Neural cell (in vitro differentiated cells): ENCODE measurements at regions not wholly inside any gene's neighbourhood (a gene's known extent, or its start where the extent isn't known, plus 50 kb on each side); places are given as distances from the start of the nearest gene placed in this dataset.

Experiments
- H2AFZ ChIP-seq: fragments of 200-600, 300-800 bp; sonication (generic), shearing (Covaris generic); 2 replicates; pipeline ENCODE4 v1.6.0; 2014; ENCODE audit warnings: low read depth, mild to moderate bottlenecking, antibody characterized with exemption, low read length, moderate library complexity
- H3F3A ChIP-seq: fragments of 200-600 bp; shearing (Covaris generic); 2 replicates; pipeline ENCODE4 v1.6.1; 2016; ENCODE audit warnings: mild to moderate bottlenecking, moderate library complexity, mixed read lengths, antibody characterized with exemption, low read length; ENCODE audit not compliant: insufficient read depth, poor library complexity, severe bottlenecking
- H3K27ac ChIP-seq: fragments of 200-600, 300-800 bp; sonication (generic), shearing (Covaris generic); 2 replicates; pipeline ENCODE4 v1.5.1; 2014; ENCODE audit warnings: mild to moderate bottlenecking, low read length, moderate library complexity
- H3K27me3 ChIP-seq: fragments of 300-800, 200-600 bp; sonication (generic), shearing (Covaris generic); 2 replicates; pipeline ENCODE4 v1.6.0; 2014; ENCODE audit warnings: mild to moderate bottlenecking, low read depth, low read length, moderate library complexity; ENCODE audit not compliant: insufficient read depth
- H3K36me3 ChIP-seq: fragments of 300-800, 200-600 bp; sonication (generic), shearing (Covaris generic); 2 replicates; pipeline ENCODE4 v1.5.1; 2014; ENCODE audit warnings: mild to moderate bottlenecking, antibody characterized with exemption, low read length, moderate library complexity; ENCODE audit not compliant: insufficient read depth
- H3K4me2 ChIP-seq: fragments of 300-800, 200-600 bp; sonication (generic), shearing (Covaris generic); 2 replicates; pipeline ENCODE4 v1.6.0; 2014; ENCODE audit warnings: mild to moderate bottlenecking, low read length
- H3K4me3 ChIP-seq: fragments of 300-800, 200-600 bp; sonication (generic), shearing (Covaris generic); 2 replicates; pipeline ENCODE4 v1.5.1; 2014; ENCODE audit warnings: mild to moderate bottlenecking, low read length, moderate library complexity
- H3K79me2 ChIP-seq: fragments of 200-600 bp; shearing (Covaris generic); replicated peaks from 2 replicates; pipeline ENCODE4 v1.6.0; 2014; ENCODE audit warnings: mild to moderate bottlenecking, low read length, moderate library complexity; ENCODE audit not compliant: insufficient read depth
- H3K9ac ChIP-seq: fragments of 300-800, 200-600 bp; sonication (generic), shearing (Covaris generic); 2 replicates; pipeline ENCODE4 v1.6.1; 2016; ENCODE audit warnings: mild to moderate bottlenecking, low read length, mixed read lengths
- H3K9me2 ChIP-seq: fragments of 200-600 bp; shearing (Covaris generic); 2 replicates; pipeline ENCODE4 v1.6.1; 2016; ENCODE audit warnings: mild to moderate bottlenecking, low read length, mixed read lengths; ENCODE audit not compliant: insufficient read depth
- H3K9me3 ChIP-seq: fragments of 200-600, 300-800 bp; sonication (generic), shearing (Covaris generic); 2 replicates; pipeline ENCODE4 v1.6.1; 2016; ENCODE audit warnings: mild to moderate bottlenecking, mixed run types, low read length, moderate library complexity, mixed read lengths
- H4K20me1 ChIP-seq: fragments of 200-600 bp; shearing (Covaris generic); 2 replicates; pipeline ENCODE4 v1.6.1; 2016; ENCODE audit warnings: mild to moderate bottlenecking, mixed run types; ENCODE audit not compliant: insufficient read depth
- EP300 ChIP-seq: fragments of 450-650 bp; conservative IDR thresholded peaks from 2 replicates; pipeline ENCODE4 v1.6.1; 2014; ENCODE audit warnings: antibody characterized with exemption, mild to moderate bottlenecking, moderate library complexity; ENCODE audit not compliant: poor library complexity, severe bottlenecking
- EZH2 ChIP-seq: fragments of 200-600, 300-800 bp; shearing (Covaris generic), sonication (generic); IDR thresholded peaks from 2 replicates; pipeline ENCODE4 v1.6.1; 2014; ENCODE audit warnings: antibody characterized with exemption, low read length, borderline replicate concordance, mild to moderate bottlenecking; ENCODE audit not compliant: insufficient read depth, poor library complexity, severe bottlenecking
- MXI1 ChIP-seq: fragments of 450-650 bp; conservative IDR thresholded peaks from 2 replicates; pipeline ENCODE4 v1.6.1; 2014; ENCODE audit warnings: antibody characterized with exemption, mild to moderate bottlenecking; ENCODE audit not compliant: poor library complexity, severe bottlenecking
- POLR2AphosphoS5 ChIP-seq: IDR thresholded peaks from 2 replicates; pipeline ENCODE4 v1.6.1; 2012
- RAD21 ChIP-seq: fragments of 450-650 bp; conservative IDR thresholded peaks from 2 replicates; pipeline ENCODE4 v1.6.1; 2014; ENCODE audit warnings: antibody characterized with exemption, mild to moderate bottlenecking, moderate library complexity
- SMC3 ChIP-seq: fragments of 450-650 bp; conservative IDR thresholded peaks from 2 replicates; pipeline ENCODE4 v1.6.1; 2014; ENCODE audit warnings: antibody characterized with exemption, mild to moderate bottlenecking, moderate library complexity; ENCODE audit not compliant: poor library complexity
- TAF1 ChIP-seq: IDR thresholded peaks from 2 replicates; pipeline ENCODE4 v1.6.1; 2012; ENCODE audit warnings: low read depth
- TF ChIP-seq, protein P1 (sequence below): IDR thresholded peaks from 2 replicates; pipeline ENCODE4 v1.6.1; 2012; ENCODE audit warnings: borderline replicate concordance
- TF ChIP-seq, protein P2 (sequence below): fragments of 450-650 bp; IDR thresholded peaks from 2 replicates; pipeline ENCODE4 v1.5.1; 2014; ENCODE audit warnings: antibody characterized with exemption, mild to moderate bottlenecking, moderate library complexity; ENCODE audit not compliant: poor library complexity, severe bottlenecking

DNA sequence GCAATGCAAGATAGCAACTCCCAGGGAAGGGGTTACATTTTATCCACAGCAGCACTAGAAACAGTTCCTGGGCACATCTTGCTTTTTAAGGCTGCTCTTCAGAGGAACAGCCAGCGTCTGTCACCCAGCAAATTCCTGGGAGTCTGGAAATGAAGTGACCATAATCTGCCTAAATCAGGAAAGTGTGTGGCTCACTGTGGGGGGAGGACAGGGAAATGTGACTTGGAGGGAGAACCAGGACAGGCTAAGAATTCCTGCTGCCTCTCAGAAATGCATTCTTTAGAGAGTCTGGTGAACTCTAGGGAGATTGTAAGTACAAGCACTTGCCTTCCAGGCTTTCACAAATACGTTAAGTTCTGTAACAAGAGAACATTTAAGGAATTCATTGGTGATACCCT lies 364.3 kb upstream of the SPHKAP start:
- TF ChIP-seq, protein P1, sequence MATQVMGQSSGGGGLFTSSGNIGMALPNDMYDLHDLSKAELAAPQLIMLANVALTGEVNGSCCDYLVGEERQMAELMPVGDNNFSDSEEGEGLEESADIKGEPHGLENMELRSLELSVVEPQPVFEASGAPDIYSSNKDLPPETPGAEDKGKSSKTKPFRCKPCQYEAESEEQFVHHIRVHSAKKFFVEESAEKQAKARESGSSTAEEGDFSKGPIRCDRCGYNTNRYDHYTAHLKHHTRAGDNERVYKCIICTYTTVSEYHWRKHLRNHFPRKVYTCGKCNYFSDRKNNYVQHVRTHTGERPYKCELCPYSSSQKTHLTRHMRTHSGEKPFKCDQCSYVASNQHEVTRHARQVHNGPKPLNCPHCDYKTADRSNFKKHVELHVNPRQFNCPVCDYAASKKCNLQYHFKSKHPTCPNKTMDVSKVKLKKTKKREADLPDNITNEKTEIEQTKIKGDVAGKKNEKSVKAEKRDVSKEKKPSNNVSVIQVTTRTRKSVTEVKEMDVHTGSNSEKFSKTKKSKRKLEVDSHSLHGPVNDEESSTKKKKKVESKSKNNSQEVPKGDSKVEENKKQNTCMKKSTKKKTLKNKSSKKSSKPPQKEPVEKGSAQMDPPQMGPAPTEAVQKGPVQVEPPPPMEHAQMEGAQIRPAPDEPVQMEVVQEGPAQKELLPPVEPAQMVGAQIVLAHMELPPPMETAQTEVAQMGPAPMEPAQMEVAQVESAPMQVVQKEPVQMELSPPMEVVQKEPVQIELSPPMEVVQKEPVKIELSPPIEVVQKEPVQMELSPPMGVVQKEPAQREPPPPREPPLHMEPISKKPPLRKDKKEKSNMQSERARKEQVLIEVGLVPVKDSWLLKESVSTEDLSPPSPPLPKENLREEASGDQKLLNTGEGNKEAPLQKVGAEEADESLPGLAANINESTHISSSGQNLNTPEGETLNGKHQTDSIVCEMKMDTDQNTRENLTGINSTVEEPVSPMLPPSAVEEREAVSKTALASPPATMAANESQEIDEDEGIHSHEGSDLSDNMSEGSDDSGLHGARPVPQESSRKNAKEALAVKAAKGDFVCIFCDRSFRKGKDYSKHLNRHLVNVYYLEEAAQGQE = no peak
- TF ChIP-seq TAF1 (no peak), SMC3 (no peak), POLR2AphosphoS5 (no peak), RAD21 (no peak)

DNA sequence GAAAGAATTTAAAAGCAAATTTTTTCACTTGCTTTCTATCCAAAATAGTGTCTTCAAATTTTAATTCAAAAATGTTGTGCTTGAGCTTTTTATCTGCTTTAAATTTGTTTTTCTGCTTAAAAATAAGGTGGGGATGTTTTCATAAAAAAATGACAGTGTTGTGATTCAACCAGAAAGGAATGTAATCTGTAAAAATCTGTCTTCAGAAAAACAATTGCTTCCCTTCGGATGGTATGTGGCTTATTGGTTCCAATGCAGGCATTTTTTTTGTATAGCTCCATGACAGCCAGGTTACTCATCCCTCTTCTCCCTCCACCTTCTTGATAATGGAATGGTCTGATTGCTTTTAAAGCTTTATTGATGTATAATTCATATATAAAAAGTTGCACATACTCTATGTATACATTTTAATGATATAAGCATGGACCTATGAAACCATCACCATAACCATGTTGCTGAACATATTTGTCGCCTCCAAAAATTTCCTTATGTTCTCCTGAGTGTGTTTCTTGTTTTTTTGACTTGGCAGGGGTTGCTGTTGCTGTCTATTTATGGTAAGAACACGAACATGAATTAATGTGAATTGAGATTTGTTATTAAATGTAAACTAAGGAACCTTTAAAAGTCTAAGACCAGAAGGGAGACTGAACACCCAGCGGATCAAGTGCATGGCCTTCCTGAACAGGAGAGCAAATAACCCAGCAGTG lies 363.7 kb upstream of the SPHKAP start:
- Histone ChIP-seq H4K20me1 (no peaks in the 10 kb centered on the region), H3K4me3 (no peak overlapping the region), H3K27me3 (no peaks in the 10 kb centered on the region), H3K9me3 (no peaks in the 10 kb centered on the region), H3K79me2 (no peaks in the 10 kb centered on the region), H3F3A (no peaks in the 10 kb centered on the region), H3K36me3 (no peaks in the 10 kb centered on the region), H3K9ac (no peak overlapping the region), H3K4me2 (no peak overlapping the region), H2AFZ (no peak overlapping the region), H3K27ac (no peak overlapping the region), H3K9me2 (no peaks in the 10 kb centered on the region)
- TF ChIP-seq EZH2 (no peak), RAD21 (no peak), MXI1 (no peak), POLR2AphosphoS5 (no peak), SMC3 (no peak), TAF1 (no peak), EP300 (no peak)
- TF ChIP-seq, protein P1 = no peak
- TF ChIP-seq, protein P2, sequence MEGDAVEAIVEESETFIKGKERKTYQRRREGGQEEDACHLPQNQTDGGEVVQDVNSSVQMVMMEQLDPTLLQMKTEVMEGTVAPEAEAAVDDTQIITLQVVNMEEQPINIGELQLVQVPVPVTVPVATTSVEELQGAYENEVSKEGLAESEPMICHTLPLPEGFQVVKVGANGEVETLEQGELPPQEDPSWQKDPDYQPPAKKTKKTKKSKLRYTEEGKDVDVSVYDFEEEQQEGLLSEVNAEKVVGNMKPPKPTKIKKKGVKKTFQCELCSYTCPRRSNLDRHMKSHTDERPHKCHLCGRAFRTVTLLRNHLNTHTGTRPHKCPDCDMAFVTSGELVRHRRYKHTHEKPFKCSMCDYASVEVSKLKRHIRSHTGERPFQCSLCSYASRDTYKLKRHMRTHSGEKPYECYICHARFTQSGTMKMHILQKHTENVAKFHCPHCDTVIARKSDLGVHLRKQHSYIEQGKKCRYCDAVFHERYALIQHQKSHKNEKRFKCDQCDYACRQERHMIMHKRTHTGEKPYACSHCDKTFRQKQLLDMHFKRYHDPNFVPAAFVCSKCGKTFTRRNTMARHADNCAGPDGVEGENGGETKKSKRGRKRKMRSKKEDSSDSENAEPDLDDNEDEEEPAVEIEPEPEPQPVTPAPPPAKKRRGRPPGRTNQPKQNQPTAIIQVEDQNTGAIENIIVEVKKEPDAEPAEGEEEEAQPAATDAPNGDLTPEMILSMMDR = no peak

More for the DNA sequence above, 364.3 kb upstream of the SPHKAP start:
- H3K27ac ChIP-seq = no peak overlapping the region
- H3K27me3 ChIP-seq = no peaks in the 10 kb centered on the region
- no peaks in the 10 kb centered on the region for H3K79me2 ChIP-seq
- H3K9ac ChIP-seq = no peak overlapping the region
- H3K9me2 ChIP-seq = no peaks in the 10 kb centered on the region
- H4K20me1 ChIP-seq = no peaks in the 10 kb centered on the region
- no peak overlapping the region for H3K4me2 ChIP-seq
- no peaks in the 10 kb centered on the region for H3K36me3 ChIP-seq
- no peaks in the 10 kb centered on the region for H3F3A ChIP-seq
- H2AFZ ChIP-seq = no peak overlapping the region
- no peak overlapping the region for H3K4me3 ChIP-seq
- no peaks in the 10 kb centered on the region for H3K9me3 ChIP-seq
